Mucosa of rectum (tissue), 2 donors: ENCODE measurements at regions not wholly inside any gene's neighbourhood (a gene's known extent, or its start where the extent isn't known, plus 50 kb on each side); places are given as distances from the start of the nearest gene placed in this dataset.

ENCODE experiments used
- H3K27ac ChIP-seq, 2 donors: one replicate each; pipeline ENCODE4 v1.7.0; 2013; ENCODE audit warnings: inconsistent platforms in 2 of 2, low read depth in 2 of 2, low read length in 2 of 2
- H3K27me3 ChIP-seq, 2 donors: one replicate each; pipeline ENCODE4 v1.7.0; 2013; ENCODE audit warnings: low read length in 2 of 2; ENCODE audit not compliant: control insufficient read depth in 2 of 2, insufficient read depth in 2 of 2
- H3K36me3 ChIP-seq, 2 donors: one replicate each; pipeline ENCODE4 v1.7.0; 2013; ENCODE audit warnings: low read length in 2 of 2; ENCODE audit not compliant: control insufficient read depth in 2 of 2, insufficient read depth in 2 of 2
- H3K4me1 ChIP-seq, 2 donors: one replicate each; pipeline ENCODE4 v1.7.0; 2013; ENCODE audit warnings: low read length in 2 of 2, mild to moderate bottlenecking in 1 of 2; ENCODE audit not compliant: control insufficient read depth in 2 of 2, insufficient read depth in 2 of 2
- H3K4me3 ChIP-seq, 2 donors: one replicate each; pipeline ENCODE4 v1.7.0; 2013; ENCODE audit warnings: low read length in 2 of 2
- H3K9ac ChIP-seq, 2 donors: one replicate each; pipeline ENCODE4 v1.7.0; 2013; ENCODE audit warnings: low read length in 2 of 2, low read depth in 1 of 2, mild to moderate bottlenecking in 1 of 2
- H3K9me3 ChIP-seq, 2 donors: one replicate each; pipeline ENCODE4 v1.7.0; 2013; ENCODE audit warnings: low read length in 2 of 2; ENCODE audit not compliant: control insufficient read depth in 2 of 2
- donor health status: healthy.
- donor health status: Normal muscosa, but diverticular disease.

DNA sequence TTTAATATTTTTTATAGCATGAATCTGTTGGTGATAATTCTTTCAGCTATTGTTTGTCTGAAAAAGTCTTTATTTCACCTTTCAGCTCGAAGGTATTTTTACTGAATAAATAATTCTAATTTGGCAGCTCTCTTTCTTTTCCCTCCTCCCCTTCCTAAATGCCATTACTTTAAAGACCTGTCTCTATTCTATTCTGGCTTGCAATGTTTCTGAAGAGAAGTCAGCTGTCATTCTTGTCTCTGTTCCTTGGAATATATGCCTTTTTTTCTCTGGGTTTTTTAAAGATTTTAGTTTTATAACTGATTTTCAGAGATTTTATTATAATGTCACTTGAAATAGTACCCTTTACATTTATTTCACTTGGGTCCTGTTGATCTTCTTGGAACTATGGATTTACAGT, 237.9 kb upstream of the DAAM1 start:
- H3K36me3 ChIP-seq, result no peaks in the 10 kb centered on the region
- peaks cover 4 to 7% of the 10 kb centered on the region in 2 donors for H3K4me1 ChIP-seq
- H3K9me3 ChIP-seq, result peaks cover 0 to 4% of the 10 kb centered on the region in 2 donors
- no peak overlapping the region for H3K4me3 ChIP-seq
- H3K9ac ChIP-seq, result no peak overlapping the region
- H3K27me3 ChIP-seq, result no peaks in the 10 kb centered on the region
- H3K27ac ChIP-seq, result no peak overlapping the region

DNA sequence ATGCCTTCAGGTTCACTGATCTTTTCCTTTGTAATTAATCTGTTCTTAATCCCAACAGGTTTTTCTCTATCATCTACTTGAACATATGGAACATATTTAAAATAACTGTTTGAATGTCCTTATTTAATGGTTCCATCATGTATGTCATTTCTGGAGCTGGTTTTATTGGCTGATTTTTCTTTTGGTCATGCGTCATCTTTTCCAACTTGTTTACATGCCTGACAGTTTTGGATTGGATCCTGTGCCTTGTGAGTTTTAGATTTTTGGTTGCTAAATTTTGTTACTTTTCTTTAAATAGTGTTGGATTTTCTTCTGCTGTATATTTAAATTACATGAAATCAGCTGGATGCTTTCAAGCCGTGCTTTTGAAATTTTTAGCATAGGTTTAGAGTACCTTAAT, 237.3 kb upstream of the DAAM1 start:
- Histone ChIP-seq H3K9ac (no peak overlapping the region), H3K36me3 (no peaks in the 10 kb centered on the region), H3K4me3 (no peak overlapping the region), H3K27ac (no peak overlapping the region), H3K9me3 (peaks cover 0 to 4% of the 10 kb centered on the region in 2 donors), H3K4me1 (peaks cover 4% of the 10 kb centered on the region in 2 donors), H3K27me3 (no peaks in the 10 kb centered on the region)

DNA sequence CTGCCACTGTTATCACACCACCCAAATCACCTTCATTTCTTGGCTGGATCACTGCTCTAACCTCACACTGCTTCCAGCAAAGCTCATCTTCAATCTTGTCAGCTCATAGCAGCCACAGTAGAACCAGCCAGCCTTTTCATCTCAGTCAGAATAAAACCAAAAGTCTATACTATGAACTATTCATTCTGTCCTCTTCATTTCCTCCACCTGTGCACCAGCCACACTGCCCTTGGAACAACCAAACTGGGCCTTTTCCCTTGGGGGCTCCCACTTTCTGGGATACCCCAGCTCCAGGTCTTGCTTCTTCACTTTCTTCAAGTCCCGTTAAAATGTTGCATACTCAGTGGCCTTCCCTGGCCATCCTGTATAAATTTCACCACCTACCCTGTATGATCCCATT, 234.4 kb upstream of the DAAM1 start:
- peaks cover 0 to 4% of the 10 kb centered on the region in 2 donors for H3K9me3 ChIP-seq

GRCh38 chr14:58954901-58955861, 233.3 kb upstream of the DAAM1 start:
- peaks cover 0 to 4% of the 10 kb centered on the region in 2 donors for H3K9me3 ChIP-seq
- H3K4me3 ChIP-seq, result peak overlapping the region in 1 of 2 donors; percentile 9
- no peaks in the 10 kb centered on the region for H3K36me3 ChIP-seq
- H3K4me1 ChIP-seq, result peaks cover 4% of the 10 kb centered on the region in 2 donors
- peak overlapping the region in 1 of 2 donors; percentile 44 for H3K27ac ChIP-seq
- H3K27me3 ChIP-seq, result no peaks in the 10 kb centered on the region
- H3K9ac ChIP-seq, result no peak overlapping the region

More for the DNA sequence above, 234.4 kb upstream of the DAAM1 start:
- H3K9ac ChIP-seq, result no peak overlapping the region
- H3K4me3 ChIP-seq, result no peak overlapping the region
- H3K27ac ChIP-seq, result no peak overlapping the region
- H3K27me3 ChIP-seq, result no peaks in the 10 kb centered on the region
- peaks cover 4% of the 10 kb centered on the region in 2 donors for H3K4me1 ChIP-seq
- H3K36me3 ChIP-seq, result no peaks in the 10 kb centered on the region

DNA sequence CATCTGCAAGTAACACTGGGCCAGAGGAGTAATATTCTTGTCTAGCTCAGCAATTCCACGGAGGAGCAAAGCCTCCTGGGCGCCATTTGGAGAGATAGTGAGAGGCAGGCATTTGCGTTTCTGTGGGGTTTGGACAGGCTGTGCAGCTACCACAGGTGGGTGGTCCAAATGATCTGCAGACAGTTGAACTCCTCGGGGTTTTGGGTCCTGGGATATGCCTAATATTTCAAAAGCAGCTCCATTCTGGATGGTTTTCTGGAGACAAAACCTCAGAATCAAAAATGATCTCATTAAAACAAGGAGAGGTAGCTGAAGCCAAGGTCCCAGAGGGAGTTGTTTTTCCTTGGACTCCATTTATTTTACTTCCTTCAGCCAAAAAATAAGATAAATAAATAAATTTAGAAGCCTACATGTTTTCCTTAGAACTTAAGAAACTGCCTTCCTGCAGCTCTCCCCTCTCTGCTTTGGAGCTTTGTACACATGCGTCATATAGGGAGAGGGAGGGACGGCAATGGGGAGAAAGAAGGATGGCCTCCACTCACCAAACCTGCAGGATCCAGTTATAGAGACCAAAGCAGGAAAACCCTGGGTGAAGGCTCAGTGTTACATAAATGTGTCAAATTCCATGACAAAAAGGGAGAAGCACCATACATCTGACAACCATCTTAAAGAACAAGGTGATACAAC, 227.3 kb upstream of the DAAM1 start:
- Histone ChIP-seq H3K9ac (no peak overlapping the region), H3K4me3 (no peak overlapping the region), H3K9me3 (no peaks in the 10 kb centered on the region), H3K27me3 (no peaks in the 10 kb centered on the region), H3K4me1 (no peaks in the 10 kb centered on the region), H3K27ac (no peak overlapping the region), H3K36me3 (no peaks in the 10 kb centered on the region)

DNA sequence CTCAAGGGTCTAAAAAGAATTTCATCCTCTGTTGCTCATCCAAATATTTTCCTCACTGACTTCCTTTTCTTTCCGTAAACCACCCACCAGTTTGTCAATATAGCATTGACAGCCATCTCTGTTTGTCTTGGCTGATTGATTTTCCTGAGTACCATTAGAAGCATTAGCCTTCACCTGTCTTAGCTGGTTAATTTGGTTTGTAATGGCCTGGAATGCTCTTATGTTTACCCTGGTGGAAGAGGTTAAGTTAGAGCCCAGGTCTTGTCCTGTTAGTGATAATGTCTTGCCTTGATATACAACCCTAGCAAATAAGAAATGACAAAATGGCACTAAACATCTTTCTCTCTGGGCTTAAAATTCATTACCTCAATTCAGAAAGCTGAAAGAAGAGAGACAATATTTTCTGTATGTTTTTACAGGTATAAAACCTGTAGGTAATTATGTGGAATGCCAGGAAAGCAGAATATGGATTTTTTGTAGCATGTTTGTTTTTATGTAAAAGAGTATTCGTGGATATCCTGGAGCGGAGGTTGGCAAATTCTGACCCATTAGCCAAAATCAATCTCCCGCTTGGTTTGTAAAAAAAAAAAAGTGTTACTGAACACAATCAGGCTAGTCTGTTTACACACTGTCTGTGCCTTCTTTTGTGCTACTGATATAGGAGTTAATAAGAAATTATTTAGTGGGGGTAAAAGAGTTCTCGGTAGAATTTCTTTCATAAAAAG, 224.4 kb upstream of the DAAM1 start:
- H3K9ac ChIP-seq, result no peak overlapping the region
- H3K4me1 ChIP-seq, result no peaks in the 10 kb centered on the region
- no peaks in the 10 kb centered on the region for H3K36me3 ChIP-seq
- H3K27ac ChIP-seq, result no peak overlapping the region
- H3K9me3 ChIP-seq, result no peaks in the 10 kb centered on the region
- H3K4me3 ChIP-seq, result no peak overlapping the region
- H3K27me3 ChIP-seq, result no peaks in the 10 kb centered on the region

- Histone ChIP-seq H3K9me3 (no peaks in the 10 kb centered on the region), H3K4me1 (no peaks in the 10 kb centered on the region)
These were observed 223.9 kb upstream of the DAAM1 start for GRCh38 chr14:58964598-58964928.

GRCh38 chr14:58965601-58966000, 222.9 kb upstream of the DAAM1 start:
- no peak overlapping the region for H3K9ac ChIP-seq
- H3K4me1 ChIP-seq, result no peaks in the 10 kb centered on the region
- H3K9me3 ChIP-seq, result no peaks in the 10 kb centered on the region
- H3K27me3 ChIP-seq, result no peaks in the 10 kb centered on the region
- H3K27ac ChIP-seq, result no peak overlapping the region
- no peaks in the 10 kb centered on the region for H3K36me3 ChIP-seq
- H3K4me3 ChIP-seq, result no peak overlapping the region

More at GRCh38 chr14:58964598-58964928, 223.9 kb upstream of the DAAM1 start:
- H3K36me3 ChIP-seq, result no peaks in the 10 kb centered on the region
- H3K27me3 ChIP-seq, result no peaks in the 10 kb centered on the region
- no peak overlapping the region for H3K27ac ChIP-seq
- no peak overlapping the region for H3K4me3 ChIP-seq
- H3K9ac ChIP-seq, result no peak overlapping the region

DNA sequence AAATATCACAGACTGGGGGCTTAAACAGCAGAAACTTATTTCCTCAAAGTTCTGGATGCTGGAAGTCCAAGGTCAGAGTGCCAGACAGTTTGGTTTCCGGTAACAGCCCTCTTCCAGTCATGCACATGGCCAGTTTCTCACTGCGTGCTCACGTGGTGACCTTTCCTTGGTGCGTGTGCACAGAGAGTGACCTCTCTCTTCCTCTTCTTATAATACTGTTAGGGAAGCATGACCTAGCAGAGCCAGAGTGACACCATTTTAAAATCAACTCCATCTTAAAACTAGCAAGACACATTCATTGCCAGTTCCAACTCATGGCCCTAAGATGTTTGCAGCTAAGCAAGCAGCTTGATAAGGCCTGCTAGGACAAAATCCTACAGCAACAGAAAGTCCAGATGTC, 221.5 kb upstream of the DAAM1 start:
- H3K4me3 ChIP-seq, result no peak overlapping the region
- H3K27me3 ChIP-seq, result no peaks in the 10 kb centered on the region
- H3K9me3 ChIP-seq, result no peaks in the 10 kb centered on the region
- H3K9ac ChIP-seq, result no peak overlapping the region
- no peaks in the 10 kb centered on the region for H3K4me1 ChIP-seq
- no peak overlapping the region for H3K27ac ChIP-seq
- no peaks in the 10 kb centered on the region for H3K36me3 ChIP-seq
